Stimulated activated CD8-positive, alpha-beta memory T cell treated with anti-CD3 and anti-CD28 coated beads, Interleukin-15, amount 100 ng/mL, for 48 hours (primary cell): ENCODE measurements at regions not wholly inside any gene's neighbourhood (a gene's known extent, or its start where the extent isn't known, plus 50 kb on each side); places are given as distances from the start of the nearest gene placed in this dataset.

ENCODE experiments used
- DNase-seq, 2 donors: peaks; one replicate each; pipeline ENCODE4 v3.0.0-alpha.2; 2020; ENCODE audit warnings: low read depth in 2 of 2

- DNase-seq, result no peak
Observed at GRCh38 chr15:97162805-97163495, 797.6 kb upstream of the ARRDC4 start.

GRCh38 chr15:97165205-97165604 is 795.3 kb upstream of the ARRDC4 start:
- DNase-seq, result no peak

GRCh38 chr15:97168704-97169475 is 791.6 kb upstream of the ARRDC4 start:
- DNase-seq, result no peak

- no peak for DNase-seq
Observed at GRCh38 chr15:97171556-97171955, 788.9 kb upstream of the ARRDC4 start.

- DNase-seq, result no peak
Observed at GRCh38 chr15:97174886-97175540, 785.5 kb upstream of the ARRDC4 start.

GRCh38 chr15:97177151-97177577 is 783.3 kb upstream of the ARRDC4 start:
- no peak for DNase-seq

GRCh38 chr15:97182581-97182980 is 777.9 kb upstream of the ARRDC4 start:
- no peak for DNase-seq

GRCh38 chr15:97189162-97189780 is 771.2 kb upstream of the ARRDC4 start:
- DNase-seq, result no peak

- no peak for DNase-seq
Observed at GRCh38 chr15:97194750-97195149, 765.8 kb upstream of the ARRDC4 start.

GRCh38 chr15:97196048-97197014 is 764.2 kb upstream of the ARRDC4 start:
- DNase-seq, result no peak

- no peak for DNase-seq
Observed at GRCh38 chr15:97199393-97200051, 761.0 kb upstream of the ARRDC4 start.

GRCh38 chr15:97200161-97200560 is 760.3 kb upstream of the ARRDC4 start:
- DNase-seq, result no peak

- DNase-seq, result no peak
Observed at GRCh38 chr15:97210277-97210676, 750.2 kb upstream of the ARRDC4 start.

- no peak for DNase-seq
Observed at GRCh38 chr15:97215629-97216028, 744.9 kb upstream of the ARRDC4 start.

- DNase-seq, result no peak
Observed at GRCh38 chr15:97224191-97224641, 736.3 kb upstream of the ARRDC4 start.

- peak in 1 of 2 donors; percentile 10 for DNase-seq
Observed at GRCh38 chr15:97234851-97235610, 725.5 kb upstream of the ARRDC4 start.

- no peak for DNase-seq
Observed at GRCh38 chr15:97235611-97235985, 724.9 kb upstream of the ARRDC4 start.

GRCh38 chr15:97236140-97236539 is 724.4 kb upstream of the ARRDC4 start:
- DNase-seq, result no peak

- DNase-seq, result no peak
Observed at GRCh38 chr15:97237160-97237559, 723.3 kb upstream of the ARRDC4 start.

- DNase-seq, result no peak
Observed at GRCh38 chr15:97248376-97248775, 712.1 kb upstream of the ARRDC4 start.
